ENCODE measurements at regions not wholly inside any gene's neighbourhood (a gene's known extent, or its start where the extent isn't known, plus 50 kb on each side); places are given as distances from the start of the nearest gene placed in this dataset.

- Histone ChIP-seq H3K4me3 (ENCODE audit: low read length) (no peak overlapping the region), H3K9me3 (ENCODE audit: control insufficient read depth, low read length) (no peaks in the 10 kb centered on the region), H3K4me1 (ENCODE audit: control insufficient read depth, insufficient read depth, low read length) (no peaks in the 10 kb centered on the region), H3K36me3 (ENCODE audit: control insufficient read depth, insufficient read depth, low read length) (no peaks in the 10 kb centered on the region), H3K27ac (ENCODE audit: low read depth, low read length) (no peak overlapping the region), H3K9ac (ENCODE audit: extremely low read depth, low read length, poor library complexity, severe bottlenecking) (no peak overlapping the region), H3K27me3 (ENCODE audit: control insufficient read depth, insufficient read depth, low read length, poor library complexity, severe bottlenecking) (no peaks in the 10 kb centered on the region)
- 94 to 100% methylated on average over 1 to 2 of the region's 3 CpGs for WGBS, 2 experiments (ENCODE audit: insufficient coverage in 1 of 2, insufficient read length in 1 of 2)
- DNase-seq, result no peak
- Mint-ChIP-seq H3K9me3 (no peaks in the 10 kb centered on the region), H3K4me3 (no peak overlapping the region), H3K4me1 (no peaks in the 10 kb centered on the region), H3K36me3 (ENCODE audit: low read depth) (no peaks in the 10 kb centered on the region), H3K27me3 (ENCODE audit: insufficient read depth) (no peaks in the 10 kb centered on the region), H3K27ac (no peak overlapping the region)
- TF ChIP-seq CTCF (conservative IDR thresholded peaks at IDR 0.05), result no peak
These were observed 457.4 kb upstream of the MANEA start for GRCh38 chr6:95119927-95120326.

DNA sequence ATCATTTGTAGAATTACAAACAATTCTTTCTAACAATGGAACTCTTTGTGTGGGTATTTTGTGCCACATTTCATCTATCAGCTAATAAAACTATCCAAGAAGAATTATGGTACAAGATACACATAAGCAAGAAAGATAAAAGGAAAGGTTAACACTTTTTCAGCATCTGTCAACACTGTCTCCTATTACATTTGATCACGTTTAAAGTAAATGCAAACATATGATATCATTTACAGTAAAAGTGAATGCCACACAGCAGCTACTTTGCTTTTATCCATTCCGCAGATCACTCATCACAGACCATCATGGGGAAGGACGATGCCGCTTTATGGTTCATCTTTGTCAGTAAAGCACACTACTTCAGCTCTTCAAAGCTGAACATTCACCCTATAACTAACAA is 456.4 kb upstream of the MANEA start:
- H3K9me3 Mint-ChIP-seq, result no peaks in the 10 kb centered on the region
- no peak overlapping the region for H3K27ac Mint-ChIP-seq
- Histone ChIP-seq H3K27ac (ENCODE audit: low read depth, low read length) (no peak overlapping the region), H3K4me3 (ENCODE audit: low read length) (no peak overlapping the region), H3K9ac (ENCODE audit: extremely low read depth, low read length, poor library complexity, severe bottlenecking) (no peak overlapping the region), H3K36me3 (ENCODE audit: control insufficient read depth, insufficient read depth, low read length) (no peaks in the 10 kb centered on the region), H3K4me1 (ENCODE audit: control insufficient read depth, insufficient read depth, low read length) (no peaks in the 10 kb centered on the region), H3K9me3 (ENCODE audit: control insufficient read depth, low read length) (no peaks in the 10 kb centered on the region), H3K27me3 (ENCODE audit: control insufficient read depth, insufficient read depth, low read length, poor library complexity, severe bottlenecking) (no peaks in the 10 kb centered on the region)
- H3K4me3 Mint-ChIP-seq, result no peak overlapping the region
- H3K27me3 Mint-ChIP-seq (ENCODE audit: insufficient read depth), result no peaks in the 10 kb centered on the region
- no peaks in the 10 kb centered on the region for H3K36me3 Mint-ChIP-seq (ENCODE audit: low read depth)
- no peak for DNase-seq
- H3K4me1 Mint-ChIP-seq, result no peaks in the 10 kb centered on the region
- TF ChIP-seq CTCF (conservative IDR thresholded peaks at IDR 0.05), result no peak
- 98 to 100% methylated on average over 2 to 4 of the region's 4 CpGs for WGBS, 2 experiments (ENCODE audit: insufficient coverage in 1 of 2, insufficient read length in 1 of 2)

- Histone ChIP-seq H3K27ac (ENCODE audit: low read depth, low read length) (no peak overlapping the region), H3K36me3 (ENCODE audit: control insufficient read depth, insufficient read depth, low read length) (no peaks in the 10 kb centered on the region), H3K4me3 (ENCODE audit: low read length) (no peak overlapping the region), H3K9me3 (ENCODE audit: control insufficient read depth, low read length) (no peaks in the 10 kb centered on the region), H3K4me1 (ENCODE audit: control insufficient read depth, insufficient read depth, low read length) (no peaks in the 10 kb centered on the region), H3K27me3 (ENCODE audit: control insufficient read depth, insufficient read depth, low read length, poor library complexity, severe bottlenecking) (no peaks in the 10 kb centered on the region), H3K9ac (ENCODE audit: extremely low read depth, low read length, poor library complexity, severe bottlenecking) (no peak overlapping the region)
- no peak overlapping the region for H3K4me3 Mint-ChIP-seq
- H3K4me1 Mint-ChIP-seq, result no peaks in the 10 kb centered on the region
- TF ChIP-seq CTCF (conservative IDR thresholded peaks at IDR 0.05), result no peak
- H3K27ac Mint-ChIP-seq, result no peak overlapping the region
- 89 to 94% methylated on average over 2 to 3 of the region's 3 CpGs for WGBS, 2 experiments (ENCODE audit: insufficient coverage in 1 of 2, insufficient read length in 1 of 2)
- DNase-seq, result no peak
- H3K9me3 Mint-ChIP-seq, result no peaks in the 10 kb centered on the region
- no peaks in the 10 kb centered on the region for H3K27me3 Mint-ChIP-seq (ENCODE audit: insufficient read depth)
- no peaks in the 10 kb centered on the region for H3K36me3 Mint-ChIP-seq (ENCODE audit: low read depth)
These were observed 450.1 kb upstream of the MANEA start for GRCh38 chr6:95127261-95127660.
